Loucy (cell line): ENCODE measurements at regions not wholly inside any gene's neighbourhood (a gene's known extent, or its start where the extent isn't known, plus 50 kb on each side); places are given as distances from the start of the nearest gene placed in this dataset.

Experiments
- CTCF ChIP-seq: fragments of 200-600 bp; sonication (generic); conservative IDR thresholded peaks from 2 replicates; pipeline ENCODE4 v1.5.1; 2014; ENCODE audit warnings: mild to moderate bottlenecking, antibody characterized with exemption, low read length
- EZH2phosphoT487 ChIP-seq: fragments of 200-600 bp; IDR thresholded peaks from 2 replicates; pipeline ENCODE4 v1.6.1; 2018; ENCODE audit warnings: antibody characterized with exemption, mild to moderate bottlenecking, moderate library complexity, borderline replicate concordance

- no peak for TF ChIP-seq CTCF
- no peak for TF ChIP-seq EZH2phosphoT487
Observed at GRCh38 chr5:104952876-104953275, 1390.3 kb upstream of the NUDT12 start.
